Glutamatergic neuron (in vitro differentiated cells): ENCODE measurements at regions not wholly inside any gene's neighbourhood (a gene's known extent, or its start where the extent isn't known, plus 50 kb on each side); places are given as distances from the start of the nearest gene placed in this dataset.
A peak's percentile ranks its signal among the peaks of the same experiment; 100 is the strongest.

Experiments used
- DNase-seq: peaks from one replicate; pipeline ENCODE4 v3.0.0; 2022
- H3K27ac Mint-ChIP-seq: one replicate; pipeline ENCODE4 v1.8.0; 2020; ENCODE audit warnings: mild to moderate bottlenecking, mixed read lengths, inconsistent platforms; ENCODE audit not compliant: unreplicated experiment
- H3K27me3 Mint-ChIP-seq: one replicate; pipeline ENCODE4 v1.8.0; 2020; ENCODE audit warnings: mild to moderate bottlenecking, moderate library complexity, mixed read lengths, inconsistent platforms; ENCODE audit not compliant: unreplicated experiment
- H3K36me3 Mint-ChIP-seq: one replicate; pipeline ENCODE4 v1.8.0; 2020; ENCODE audit warnings: mild to moderate bottlenecking, mixed read lengths, inconsistent platforms; ENCODE audit not compliant: unreplicated experiment
- H3K4me1 Mint-ChIP-seq: one replicate; pipeline ENCODE4 v1.8.0; 2020; ENCODE audit warnings: mild to moderate bottlenecking, low read depth, mixed read lengths, inconsistent platforms; ENCODE audit not compliant: unreplicated experiment
- H3K4me3 Mint-ChIP-seq: one replicate; pipeline ENCODE4 v1.8.0; 2020; ENCODE audit warnings: mild to moderate bottlenecking, mixed read lengths, inconsistent platforms; ENCODE audit not compliant: unreplicated experiment
- H3K9me3 Mint-ChIP-seq: one replicate; pipeline ENCODE4 v1.8.0; 2020; ENCODE audit warnings: mild to moderate bottlenecking, moderate library complexity, mixed read lengths, inconsistent platforms; ENCODE audit not compliant: unreplicated experiment
- CTCF ChIP-seq: fragments of 200-600 bp; sonication (generic); IDR thresholded peaks from one replicate; pipeline ENCODE4 v1.5.0; 2021; ENCODE audit not compliant: partially characterized antibody, unreplicated experiment

GRCh38 chrX:10819973-10820372 lies 199.6 kb upstream of the MID1 start:
- no peak for DNase-seq
- Mint-ChIP-seq H3K36me3 (no peaks in the 10 kb centered on the region), H3K27me3 (no peaks in the 10 kb centered on the region), H3K4me1 (peaks cover 9% of the 10 kb centered on the region), H3K27ac (no peak overlapping the region), H3K9me3 (no peaks in the 10 kb centered on the region), H3K4me3 (no peak overlapping the region)
- TF ChIP-seq CTCF, result no peak

- TF ChIP-seq CTCF, result no peak
- Mint-ChIP-seq H3K9me3 (no peaks in the 10 kb centered on the region), H3K4me1 (peaks cover 9% of the 10 kb centered on the region), H3K27ac (no peak overlapping the region), H3K4me3 (no peak overlapping the region), H3K36me3 (no peaks in the 10 kb centered on the region), H3K27me3 (no peaks in the 10 kb centered on the region)
- no peak for DNase-seq
Observed at GRCh38 chrX:10821293-10821692, 200.9 kb upstream of the MID1 start.

GRCh38 chrX:10828036-10828435 lies 207.7 kb upstream of the MID1 start:
- no peak overlapping the region for H3K27ac Mint-ChIP-seq
- H3K36me3 Mint-ChIP-seq, result no peaks in the 10 kb centered on the region
- TF ChIP-seq CTCF, result no peak
- DNase-seq, result no peak
- no peak overlapping the region for H3K4me3 Mint-ChIP-seq
- H3K4me1 Mint-ChIP-seq, result peaks cover 6% of the 10 kb centered on the region
- no peaks in the 10 kb centered on the region for H3K9me3 Mint-ChIP-seq
- no peaks in the 10 kb centered on the region for H3K27me3 Mint-ChIP-seq

GRCh38 chrX:10828640-10829039 lies 208.3 kb upstream of the MID1 start:
- Mint-ChIP-seq H3K36me3 (no peaks in the 10 kb centered on the region), H3K4me3 (no peak overlapping the region), H3K27me3 (no peaks in the 10 kb centered on the region), H3K4me1 (peaks cover 6% of the 10 kb centered on the region), H3K27ac (no peak overlapping the region), H3K9me3 (no peaks in the 10 kb centered on the region)
- TF ChIP-seq CTCF, result no peak
- DNase-seq, result no peak

GRCh38 chrX:10831716-10832502 lies 211.5 kb upstream of the MID1 start:
- DNase-seq, result peak; percentile 15
- peak overlapping the region; percentile 33 for H3K27ac Mint-ChIP-seq
- H3K9me3 Mint-ChIP-seq, result no peaks in the 10 kb centered on the region
- peaks cover 5% of the 10 kb centered on the region for H3K4me1 Mint-ChIP-seq
- H3K36me3 Mint-ChIP-seq, result no peaks in the 10 kb centered on the region
- no peak for TF ChIP-seq CTCF
- H3K27me3 Mint-ChIP-seq, result no peaks in the 10 kb centered on the region
- H3K4me3 Mint-ChIP-seq, result peak overlapping the region; percentile 70
